ENCODE measurements at regions not wholly inside any gene's neighbourhood (a gene's known extent, or its start where the extent isn't known, plus 50 kb on each side); places are given as distances from the start of the nearest gene placed in this dataset.

- DNase-seq = no peak
Observed at GRCh38 chr5:39494534-39494933, 69.8 kb upstream of the DAB2 start.

GRCh38 chr5:39494107-39494510, 69.3 kb upstream of the DAB2 start:
- peak; percentile 74 for DNase-seq

GRCh38 chr5:39491210-39491609, 66.4 kb upstream of the DAB2 start:
- no peak for DNase-seq

GRCh38 chr5:39489263-39489662, 64.5 kb upstream of the DAB2 start:
- DNase-seq = no peak

- no peak for DNase-seq
Observed at GRCh38 chr5:39486790-39487189, 62.0 kb upstream of the DAB2 start.

- DNase-seq = no peak
Observed at GRCh38 chr5:39486361-39486760, 61.6 kb upstream of the DAB2 start.

- peak; percentile 56 for DNase-seq
Observed at GRCh38 chr5:39485079-39485478, 60.3 kb upstream of the DAB2 start.

- no peak for DNase-seq
Observed at GRCh38 chr5:39484673-39485072, 59.9 kb upstream of the DAB2 start.

- DNase-seq = no peak
Observed at GRCh38 chr5:39482098-39482497, 57.3 kb upstream of the DAB2 start.

- no peak for DNase-seq
Observed at GRCh38 chr5:39479537-39479936, 54.8 kb upstream of the DAB2 start.

- no peak for DNase-seq
Observed at GRCh38 chr5:39478863-39479262, 54.1 kb upstream of the DAB2 start.

- DNase-seq = peak; percentile 73
Observed at GRCh38 chr5:39476843-39477220, 52.1 kb upstream of the DAB2 start.

- DNase-seq = peak; percentile 96
Observed at GRCh38 chr5:39475881-39476842, 51.4 kb upstream of the DAB2 start.

GRCh38 chr5:39475159-39475571, 50.4 kb upstream of the DAB2 start:
- DNase-seq = peak; percentile 71
